ENCODE measurements at regions not wholly inside any gene's neighbourhood (a gene's known extent, or its start where the extent isn't known, plus 50 kb on each side); places are given as distances from the start of the nearest gene placed in this dataset.

GRCh38 chr5:107293541-107294210 lies 377.1 kb downstream of the EFNA5 start:
- no peak for DNase-seq

- DNase-seq: no peak
Observed at GRCh38 chr5:107291866-107292265, 378.9 kb downstream of the EFNA5 start.

- DNase-seq: no peak
Observed at GRCh38 chr5:107290780-107291398, 379.8 kb downstream of the EFNA5 start.

GRCh38 chr5:107289030-107289714 lies 381.6 kb downstream of the EFNA5 start:
- DNase-seq: no peak

- DNase-seq: no peak
Observed at GRCh38 chr5:107286447-107287098, 384.2 kb downstream of the EFNA5 start.

GRCh38 chr5:107285772-107286171 lies 385.0 kb downstream of the EFNA5 start:
- no peak for DNase-seq

- DNase-seq: no peak
Observed at GRCh38 chr5:107284822-107285525, 385.8 kb downstream of the EFNA5 start.

- DNase-seq: no peak
Observed at GRCh38 chr5:107282061-107282460, 388.7 kb downstream of the EFNA5 start.

GRCh38 chr5:107278774-107279173 lies 392.0 kb downstream of the EFNA5 start:
- DNase-seq: no peak

GRCh38 chr5:107277485-107278125 lies 393.1 kb downstream of the EFNA5 start:
- DNase-seq: no peak

- DNase-seq: no peak
Observed at GRCh38 chr5:107275333-107275732, 395.4 kb downstream of the EFNA5 start.

- DNase-seq: no peak
Observed at GRCh38 chr5:107274571-107274970, 396.2 kb downstream of the EFNA5 start.

GRCh38 chr5:107272954-107273353 lies 397.8 kb downstream of the EFNA5 start:
- DNase-seq: no peak

GRCh38 chr5:107272509-107272908 lies 398.2 kb downstream of the EFNA5 start:
- DNase-seq: no peak

GRCh38 chr5:107271682-107272350 lies 398.9 kb downstream of the EFNA5 start:
- no peak for DNase-seq

GRCh38 chr5:107270561-107270960 lies 400.2 kb downstream of the EFNA5 start:
- DNase-seq: no peak

GRCh38 chr5:107269678-107270077 lies 401.1 kb downstream of the EFNA5 start:
- DNase-seq: no peak

GRCh38 chr5:107269256-107269655 lies 401.5 kb downstream of the EFNA5 start:
- DNase-seq: no peak

- DNase-seq: no peak
Observed at GRCh38 chr5:107268241-107268640, 402.5 kb downstream of the EFNA5 start.

GRCh38 chr5:107266100-107266499 lies 404.6 kb downstream of the EFNA5 start:
- no peak for DNase-seq

- DNase-seq: no peak
Observed at GRCh38 chr5:107265193-107265592, 405.5 kb downstream of the EFNA5 start.

Measured in DMS 273 treated with DMSO at 0.1 percent for 48 hours (cell line).